IMR-90 (cell line): ENCODE measurements at regions not wholly inside any gene's neighbourhood (a gene's known extent, or its start where the extent isn't known, plus 50 kb on each side); places are given as distances from the start of the nearest gene placed in this dataset.
"Not testable (repeated sequence)": the region's sequence is repeated elsewhere in the genome, so short reads cannot be mapped to it uniquely, and the experiment has no call there.

Experiments used
- ATAC-seq: fragments of 200-7000 bp; cut with Tn5 transposase; 2 replicates; pipeline ENCODE4 v1.9.1; 2020; ENCODE audit warnings: low read depth, mild to moderate bottlenecking, moderate library complexity
- BruUV-seq: library from RNA; stranded (reverse); fragments of 400-500 nt; replicated peaks from 2 replicates; lab custom pipeline; 2021; lab: Mats Ljungman, UMichigan
- CTCF ChIA-PET: fragments of 300-600 bp; formaldehyde crosslinking; extraction: SDS; loops from one replicate; lab custom pipeline; 2021; ENCODE audit warnings: antibody characterized with exemption; lab: Yijun Ruan, JAX
- POLR2A ChIA-PET: fragments of 300-600 bp; sonication (Branson Sonifier 250); formaldehyde crosslinking; loops from one replicate; lab custom pipeline; 2022; ENCODE audit warnings: antibody characterized with exemption; ENCODE audit not compliant: unreplicated experiment; lab: Charles Lee
- DNase-seq: peaks from one replicate; pipeline ENCODE4 v3.0.0; 2013
- H2AFZ ChIP-seq: replicated peaks from 2 replicates; pipeline ENCODE3; 2013; ENCODE audit warnings: low read length, mild to moderate bottlenecking; ENCODE audit not compliant: poor library complexity
- H2AK5ac ChIP-seq: 2 replicates; pipeline ENCODE4 v1.6.1; 2013; ENCODE audit warnings: low read depth, low read length, inconsistent platforms
- H2AK9ac ChIP-seq: replicated peaks from 2 replicates; pipeline ENCODE3; 2013; ENCODE audit warnings: mild to moderate bottlenecking, low read depth, low read length, moderate library complexity; ENCODE audit not compliant: poor library complexity
- H2BK120ac ChIP-seq: 2 replicates; pipeline ENCODE4 v1.6.1; 2013; ENCODE audit warnings: low read depth, low read length, inconsistent platforms
- H2BK15ac ChIP-seq: 3 replicates; pipeline ENCODE4 v1.6.1; 2013; ENCODE audit warnings: low read depth, low read length, inconsistent platforms
- H2BK20ac ChIP-seq: 2 replicates; pipeline ENCODE4 v1.6.1; 2013; ENCODE audit warnings: low read depth, mild to moderate bottlenecking, inconsistent platforms, low read length, moderate library complexity
- H2BK5ac ChIP-seq: 2 replicates; pipeline ENCODE4 v1.6.1; 2013; ENCODE audit warnings: mild to moderate bottlenecking, low read depth, low read length, inconsistent platforms; ENCODE audit not compliant: poor library complexity, severe bottlenecking
- H3K14ac ChIP-seq: replicated peaks from 2 replicates; pipeline ENCODE4 v1.6.1; 2013; ENCODE audit warnings: low read depth, low read length, inconsistent platforms
- H3K18ac ChIP-seq: 2 replicates; pipeline ENCODE4 v1.6.1; 2013; ENCODE audit warnings: low read depth, low read length, control low read depth
- H3K23ac ChIP-seq: 2 replicates; pipeline ENCODE4 v1.6.1; 2013; ENCODE audit warnings: low read depth, low read length, inconsistent platforms
- H3K27ac ChIP-seq: 2 replicates; pipeline ENCODE4 v1.5.1; 2013; ENCODE audit warnings: mild to moderate bottlenecking, control low read depth, low read length; ENCODE audit not compliant: insufficient read depth
- H3K27me3 ChIP-seq: 2 replicates; pipeline ENCODE4 v1.6.1; 2013; ENCODE audit warnings: low read length; ENCODE audit not compliant: control insufficient read depth, insufficient read depth
- H3K36me3 ChIP-seq: 2 replicates; pipeline ENCODE4 v1.6.1; 2013; ENCODE audit warnings: low read length, mixed read lengths; ENCODE audit not compliant: control insufficient read depth, insufficient read depth
- H3K4ac ChIP-seq: 2 replicates; pipeline ENCODE4 v1.6.1; 2013; ENCODE audit warnings: low read depth, low read length, inconsistent platforms
- H3K4me1 ChIP-seq: 2 replicates; pipeline ENCODE4 v1.6.1; 2013; ENCODE audit warnings: low read length, mixed read lengths; ENCODE audit not compliant: control insufficient read depth, insufficient read depth
- H3K4me2 ChIP-seq: 2 replicates; pipeline ENCODE4 v1.6.1; 2013; ENCODE audit warnings: low read depth, mild to moderate bottlenecking, control low read depth, low read length, moderate library complexity
- H3K4me3 ChIP-seq: 2 replicates; pipeline ENCODE4 v1.5.1; 2013; ENCODE audit warnings: low read depth, mild to moderate bottlenecking, control low read depth, low read length, moderate library complexity; ENCODE audit not compliant: insufficient read depth
- H3K56ac ChIP-seq: 2 replicates; pipeline ENCODE4 v1.6.1; 2013; ENCODE audit warnings: low read length, inconsistent platforms; ENCODE audit not compliant: insufficient read depth; ENCODE audit errors: extremely low read depth
- H3K79me1 ChIP-seq, 2 experiments: 2 replicates each; pipeline ENCODE4 v1.6.1; 2013; ENCODE audit warnings: low read length in 2 of 2, inconsistent platforms in 1 of 2, low read depth in 1 of 2
- H3K9ac ChIP-seq: 2 replicates; pipeline ENCODE4 v1.6.1; 2013; ENCODE audit warnings: low read depth, low read length, control low read depth
- H3K9me1 ChIP-seq: 2 replicates; pipeline ENCODE4 v1.6.1; 2013; ENCODE audit warnings: low read length, inconsistent platforms; ENCODE audit not compliant: insufficient read depth
- H3K9me3 ChIP-seq: 2 replicates; pipeline ENCODE4 v1.6.1; 2013; ENCODE audit warnings: low read length; ENCODE audit not compliant: control insufficient read depth, insufficient read depth
- H4K20me1 ChIP-seq: 2 replicates; pipeline ENCODE4 v1.6.1; 2013; ENCODE audit warnings: low read length, inconsistent platforms; ENCODE audit not compliant: insufficient read depth
- H4K5ac ChIP-seq: 2 replicates; pipeline ENCODE4 v1.6.1; 2013; ENCODE audit warnings: mild to moderate bottlenecking, low read depth, low read length, control low read depth
- H4K8ac ChIP-seq, 2 experiments: 2 replicates each; pipeline ENCODE4 v1.6.1; 2013; ENCODE audit warnings: low read depth in 2 of 2, low read length in 2 of 2, control low read depth in 1 of 2, inconsistent platforms in 1 of 2
- H4K91ac ChIP-seq: 2 replicates; pipeline ENCODE4 v1.6.1; 2013; ENCODE audit warnings: low read depth, low read length, inconsistent platforms; ENCODE audit not compliant: insufficient read depth
- CEBPB ChIP-seq: IDR thresholded peaks from 2 replicates; pipeline ENCODE4 v1.6.1; 2012; ENCODE audit warnings: low read depth, low read length, improper control_type of control experiment
- MAFK ChIP-seq: IDR thresholded peaks from 2 replicates; pipeline ENCODE4 v1.6.1; 2012; ENCODE audit warnings: low read depth, low read length, improper control_type of control experiment
- MXI1 ChIP-seq: IDR thresholded peaks from 2 replicates; pipeline ENCODE4 v1.6.1; 2012; ENCODE audit warnings: low read depth, mild to moderate bottlenecking, low read length, moderate library complexity, borderline replicate concordance
- RAD21 ChIP-seq: IDR thresholded peaks from 2 replicates; pipeline ENCODE4 v1.6.1; 2012; ENCODE audit warnings: low read length, improper control_type of control experiment
- WGBS, 2 experiments: methylation state at CpG; one replicate each; pipeline versions ENCODE4 v1.1.5 to v1.1.7; 2013; ENCODE audit warnings: missing lambda C conversion rate in 2 of 2; ENCODE audit not compliant: insufficient read length in 1 of 2; ENCODE audit errors: extremely low coverage in 2 of 2; 5-methylcytosine and 5-hydroxymethylcytosine counted together
- dilution Hi-C: fragments of 300-500 bp; cut with HindIII; formaldehyde crosslinking; loops from one replicate; pipeline ENCODE4 v1.14.3; 2018; ENCODE audit warnings: low sequenced_read_pairs; ENCODE audit not compliant: unreplicated experiment
- in situ Hi-C: fragments of 300-500 bp; cut with MboI; formaldehyde crosslinking; loops from 3 replicates; pipeline ENCODE4 v1.14.3; 2019; ENCODE audit warnings: low sequenced_read_pairs, inconsistent platforms, mixed read lengths
- intact Hi-C: fragments of 100-400 bp; cut with micrococcal nuclease; formaldehyde crosslinking; loops from 2 replicates; pipeline ENCODE4 v1.10.0; 2022
- TF ChIP-seq, protein P1 (sequence below): fragments of 150-350 bp; IDR thresholded peaks from 2 replicates; pipeline ENCODE4 v1.6.1; 2017; ENCODE audit warnings: mild to moderate bottlenecking, antibody characterized with exemption, low read length, low read depth

DNA sequence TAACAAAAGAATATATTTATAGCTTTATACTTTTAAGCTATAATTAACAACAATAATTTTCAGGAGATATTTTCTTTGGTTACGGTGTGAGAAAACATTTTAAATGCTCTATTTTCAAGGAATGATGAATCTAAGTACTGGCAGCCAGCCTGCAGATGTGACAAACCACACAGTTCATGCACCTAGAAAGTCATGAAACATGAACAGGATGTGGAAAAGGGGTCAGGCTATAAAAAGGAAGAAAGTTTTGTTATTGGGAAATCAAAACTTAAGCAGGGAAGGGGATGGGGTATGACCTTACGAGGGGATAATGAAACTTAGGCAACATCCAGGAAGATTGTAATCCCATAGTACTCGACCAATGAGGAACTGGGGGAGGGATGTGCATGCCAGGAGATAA lies 508.7 kb upstream of the GRAMD2B start:
- dilution Hi-C loops: no loop called here
- Histone ChIP-seq H3K18ac (no peak overlapping the region), H3K23ac (no peak overlapping the region), H2AK9ac (no peak overlapping the region), H3K4ac (no peak overlapping the region), H3K56ac (no peak overlapping the region), H2BK120ac (no peak overlapping the region), H3K27ac (no peak overlapping the region), H2BK5ac (no peak overlapping the region), H3K9me1 (no peaks in the 10 kb centered on the region), H3K4me1 (no peaks in the 10 kb centered on the region), H3K9me3 (peaks cover 2% of the 10 kb centered on the region), H4K20me1 (no peaks in the 10 kb centered on the region), H4K91ac (no peak overlapping the region), H3K36me3 (no peaks in the 10 kb centered on the region), H2AFZ (no peak overlapping the region), H3K79me1 (no peaks in the 10 kb centered on the region), H3K4me3 (no peak overlapping the region), H3K9ac (no peak overlapping the region), H2BK20ac (no peak overlapping the region), H2BK15ac (no peak overlapping the region), H3K27me3 (no peaks in the 10 kb centered on the region), H3K14ac (no peak overlapping the region), H4K5ac (no peak overlapping the region), H2AK5ac (no peak overlapping the region), H4K8ac (no peak overlapping the region), H3K4me2 (no peak overlapping the region)
- in situ Hi-C loops: no loop called here
- no peak for TF ChIP-seq RAD21
- TF ChIP-seq CEBPB: no peak
- no peak for TF ChIP-seq MXI1
- no peak for TF ChIP-seq MAFK
- TF ChIP-seq, protein P1, sequence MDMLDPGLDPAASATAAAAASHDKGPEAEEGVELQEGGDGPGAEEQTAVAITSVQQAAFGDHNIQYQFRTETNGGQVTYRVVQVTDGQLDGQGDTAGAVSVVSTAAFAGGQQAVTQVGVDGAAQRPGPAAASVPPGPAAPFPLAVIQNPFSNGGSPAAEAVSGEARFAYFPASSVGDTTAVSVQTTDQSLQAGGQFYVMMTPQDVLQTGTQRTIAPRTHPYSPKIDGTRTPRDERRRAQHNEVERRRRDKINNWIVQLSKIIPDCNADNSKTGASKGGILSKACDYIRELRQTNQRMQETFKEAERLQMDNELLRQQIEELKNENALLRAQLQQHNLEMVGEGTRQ: no peak
- ATAC-seq (no peak), DNase-seq (no peak)
- intact Hi-C loops: no loop called here
- no CpG with 5 or more reads among the region's 3 CpGs for WGBS, 2 experiments
- POLR2A ChIA-PET: no interaction called here
- CTCF ChIA-PET: no interaction called here
- no TSS peak for BruUV-seq

DNA sequence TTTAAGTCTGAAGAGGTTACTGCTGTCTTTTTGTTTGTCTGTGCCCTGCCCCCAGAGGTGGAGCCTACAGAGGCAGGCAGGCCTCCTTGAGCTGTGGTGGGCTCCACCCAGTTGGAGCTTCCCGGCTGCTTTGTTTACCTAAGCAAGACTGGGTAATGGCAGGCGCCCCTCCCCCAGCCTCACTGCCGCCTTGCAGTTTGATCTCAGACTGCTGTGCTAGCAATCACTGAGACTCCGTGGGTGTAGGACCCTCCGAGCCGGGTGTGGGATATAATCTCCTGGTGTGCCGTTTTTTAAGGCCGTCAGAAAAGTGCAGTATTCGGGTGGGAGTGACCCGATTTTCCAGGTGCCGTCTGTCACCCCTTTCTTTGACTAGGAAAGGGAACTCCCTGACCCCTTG lies 499.3 kb upstream of the GRAMD2B start:
- intact Hi-C loops, H3K14ac ChIP-seq, H3K9me1 ChIP-seq, H2BK5ac ChIP-seq, H3K4ac ChIP-seq, H3K4me1 ChIP-seq, H4K91ac ChIP-seq, H2AK9ac ChIP-seq, H3K36me3 ChIP-seq, H4K8ac ChIP-seq, CTCF ChIA-PET, H3K27ac ChIP-seq, H3K9me3 ChIP-seq, H2BK120ac ChIP-seq, ATAC-seq, BruUV-seq, in situ Hi-C loops, dilution Hi-C loops, H3K4me2 ChIP-seq, H3K56ac ChIP-seq, H2BK15ac ChIP-seq, H3K79me1 ChIP-seq, H3K27me3 ChIP-seq, H2AFZ ChIP-seq, H2BK20ac ChIP-seq, DNase-seq, H3K18ac ChIP-seq, POLR2A ChIA-PET, H3K9ac ChIP-seq, H3K4me3 ChIP-seq, H4K20me1 ChIP-seq, H3K23ac ChIP-seq, H2AK5ac ChIP-seq, H4K5ac ChIP-seq: not testable (repeated sequence)
- WGBS, 2 experiments: 71% methylated on average over 7 of the region's 11 CpGs; no CpG with 5 or more reads in 1 of the 2 experiments
